ENCODE measurements at regions not wholly inside any gene's neighbourhood (a gene's known extent, or its start where the extent isn't known, plus 50 kb on each side); places are given as distances from the start of the nearest gene placed in this dataset.

DNA sequence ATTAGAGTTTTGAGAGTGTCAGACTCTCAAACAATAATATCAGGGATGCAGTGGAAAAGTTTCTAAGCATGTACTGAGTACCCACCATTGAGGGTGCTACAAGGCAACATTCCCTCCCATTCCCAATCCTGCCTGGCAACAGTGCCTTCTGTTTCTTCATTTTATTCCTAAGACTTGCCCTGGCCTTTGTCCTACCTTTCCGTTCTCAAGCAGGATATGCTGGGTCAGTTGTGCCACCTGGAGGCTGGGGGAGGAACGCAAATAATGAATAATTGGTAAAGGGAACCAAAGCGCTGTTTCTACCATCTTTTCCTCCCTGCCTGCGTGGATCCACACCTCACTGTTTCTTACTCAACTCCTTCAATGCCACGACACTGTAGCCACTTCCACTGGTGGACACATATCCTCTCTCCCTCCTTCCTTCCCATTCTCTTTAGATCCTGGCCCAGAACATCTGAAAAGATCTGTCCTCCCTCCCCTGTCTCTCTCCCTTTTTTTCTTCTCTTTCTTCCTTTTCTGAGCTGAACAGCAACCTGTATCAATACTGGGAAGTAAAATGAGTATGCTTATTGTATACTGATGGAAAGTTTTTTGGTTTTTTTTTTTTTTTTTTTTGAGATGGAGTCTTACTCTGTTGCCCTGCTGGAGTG lies 149.5 kb downstream of the C9orf152 start:
- TF ChIP-seq, protein P1, sequence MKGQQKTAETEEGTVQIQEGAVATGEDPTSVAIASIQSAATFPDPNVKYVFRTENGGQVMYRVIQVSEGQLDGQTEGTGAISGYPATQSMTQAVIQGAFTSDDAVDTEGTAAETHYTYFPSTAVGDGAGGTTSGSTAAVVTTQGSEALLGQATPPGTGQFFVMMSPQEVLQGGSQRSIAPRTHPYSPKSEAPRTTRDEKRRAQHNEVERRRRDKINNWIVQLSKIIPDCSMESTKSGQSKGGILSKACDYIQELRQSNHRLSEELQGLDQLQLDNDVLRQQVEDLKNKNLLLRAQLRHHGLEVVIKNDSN (IDR thresholded peaks at IDR 0.05; ENCODE audit: borderline replicate concordance, extremely low read length, insufficient read depth, low read depth, low read length): no peak
- TF ChIP-seq SMC3 (IDR thresholded peaks at IDR 0.05; ENCODE audit: borderline replicate concordance, low read length) (peak; percentile 89), EGR1 (IDR thresholded peaks at IDR 0.05; ENCODE audit: borderline replicate concordance in 1 of 2, low read depth in 2 of 2, low read length in 2 of 2) (no peak), BRCA1 (IDR thresholded peaks at IDR 0.05; ENCODE audit: low read depth, low read length) (no peak), EZH2 (IDR thresholded peaks at IDR 0.05; ENCODE audit: borderline replicate concordance, control insufficient read depth, low read depth, low read length) (no peak), BHLHE40 (IDR thresholded peaks at IDR 0.05; ENCODE audit: borderline replicate concordance in 1 of 2, low read depth in 2 of 2, low read length in 1 of 2) (no peak), RCOR1 (conservative IDR thresholded peaks at IDR 0.05; ENCODE audit: low read depth, low read length) (no peak), CREM (IDR thresholded peaks at IDR 0.05; ENCODE audit: low read depth) (no peak)
- TF ChIP-seq, protein P2, sequence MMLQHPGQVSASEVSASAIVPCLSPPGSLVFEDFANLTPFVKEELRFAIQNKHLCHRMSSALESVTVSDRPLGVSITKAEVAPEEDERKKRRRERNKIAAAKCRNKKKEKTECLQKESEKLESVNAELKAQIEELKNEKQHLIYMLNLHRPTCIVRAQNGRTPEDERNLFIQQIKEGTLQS (IDR thresholded peaks at IDR 0.05; ENCODE audit: borderline replicate concordance, extremely low read depth, low read depth, low read length): no peak
- TF ChIP-seq, protein P3, sequence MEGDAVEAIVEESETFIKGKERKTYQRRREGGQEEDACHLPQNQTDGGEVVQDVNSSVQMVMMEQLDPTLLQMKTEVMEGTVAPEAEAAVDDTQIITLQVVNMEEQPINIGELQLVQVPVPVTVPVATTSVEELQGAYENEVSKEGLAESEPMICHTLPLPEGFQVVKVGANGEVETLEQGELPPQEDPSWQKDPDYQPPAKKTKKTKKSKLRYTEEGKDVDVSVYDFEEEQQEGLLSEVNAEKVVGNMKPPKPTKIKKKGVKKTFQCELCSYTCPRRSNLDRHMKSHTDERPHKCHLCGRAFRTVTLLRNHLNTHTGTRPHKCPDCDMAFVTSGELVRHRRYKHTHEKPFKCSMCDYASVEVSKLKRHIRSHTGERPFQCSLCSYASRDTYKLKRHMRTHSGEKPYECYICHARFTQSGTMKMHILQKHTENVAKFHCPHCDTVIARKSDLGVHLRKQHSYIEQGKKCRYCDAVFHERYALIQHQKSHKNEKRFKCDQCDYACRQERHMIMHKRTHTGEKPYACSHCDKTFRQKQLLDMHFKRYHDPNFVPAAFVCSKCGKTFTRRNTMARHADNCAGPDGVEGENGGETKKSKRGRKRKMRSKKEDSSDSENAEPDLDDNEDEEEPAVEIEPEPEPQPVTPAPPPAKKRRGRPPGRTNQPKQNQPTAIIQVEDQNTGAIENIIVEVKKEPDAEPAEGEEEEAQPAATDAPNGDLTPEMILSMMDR (IDR thresholded peaks at IDR 0.05 in 2 of 3, conservative IDR thresholded peaks at IDR 0.05 in 1 of 3; ENCODE audit: control insufficient read depth in 2 of 3, extremely low read depth in 1 of 3, insufficient read depth in 1 of 3, low read depth in 3 of 3, low read length in 3 of 3): peak; percentile 63 to 74 (median 72)
